Erythroblast (primary cell): ENCODE measurements at regions not wholly inside any gene's neighbourhood (a gene's known extent, or its start where the extent isn't known, plus 50 kb on each side); places are given as distances from the start of the nearest gene placed in this dataset.

Source experiments
- GATA1 ChIP-seq: IDR thresholded peaks from 2 replicates; pipeline ENCODE4 v1.6.1; 2011; ENCODE audit warnings: low read depth, mild to moderate bottlenecking, control low read depth, low read length, moderate library complexity
- POLR2A ChIP-seq: IDR thresholded peaks from 2 replicates; pipeline ENCODE4 v1.6.1; 2011; ENCODE audit warnings: mild to moderate bottlenecking, low read length

DNA sequence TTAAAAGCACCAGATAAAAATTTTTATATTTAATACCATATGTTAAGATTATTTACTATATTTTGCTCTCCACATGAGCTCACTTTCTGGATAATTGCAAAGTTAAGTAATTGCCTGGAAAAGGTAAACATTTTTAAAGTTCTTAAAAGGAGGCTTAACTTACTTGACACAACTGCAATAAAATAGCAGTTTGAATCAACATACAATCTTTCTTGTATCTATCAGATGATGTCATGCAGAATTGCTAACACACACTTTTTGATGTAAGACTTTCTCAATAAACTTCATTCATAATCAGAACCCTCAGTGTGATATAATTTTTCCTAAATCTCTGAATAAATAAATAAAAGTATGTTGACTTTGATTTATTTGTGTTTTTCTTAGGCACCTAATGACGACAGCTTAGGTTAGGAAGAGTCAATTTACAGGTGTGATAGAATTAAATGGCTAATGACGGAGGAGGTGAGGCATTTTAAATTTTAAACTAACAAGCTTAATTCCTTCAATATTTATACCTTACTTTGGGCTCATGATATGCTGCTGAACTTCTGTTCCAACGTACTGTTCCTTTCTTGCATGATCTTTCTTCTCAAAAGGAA is 99.5 kb downstream of the LYPLAL1 start:
- no peak for TF ChIP-seq POLR2A
- no peak for TF ChIP-seq GATA1
